SIG-M5 treated with dmso at 0.1 percent for 504 hours (cell line): ENCODE measurements at regions not wholly inside any gene's neighbourhood (a gene's known extent, or its start where the extent isn't known, plus 50 kb on each side); places are given as distances from the start of the nearest gene placed in this dataset.
A peak's percentile ranks its signal among the peaks of the same experiment; 100 is the strongest.
"Not testable (repeated sequence)": the region's sequence is repeated elsewhere in the genome, so short reads cannot be mapped to it uniquely, and the experiment has no call there.

ENCODE experiments used
- DNase-seq: peaks from one replicate; lab custom pipeline; 2025; ENCODE audit not compliant: unreplicated experiment; lab: John Stamatoyannopoulos, UW

DNA sequence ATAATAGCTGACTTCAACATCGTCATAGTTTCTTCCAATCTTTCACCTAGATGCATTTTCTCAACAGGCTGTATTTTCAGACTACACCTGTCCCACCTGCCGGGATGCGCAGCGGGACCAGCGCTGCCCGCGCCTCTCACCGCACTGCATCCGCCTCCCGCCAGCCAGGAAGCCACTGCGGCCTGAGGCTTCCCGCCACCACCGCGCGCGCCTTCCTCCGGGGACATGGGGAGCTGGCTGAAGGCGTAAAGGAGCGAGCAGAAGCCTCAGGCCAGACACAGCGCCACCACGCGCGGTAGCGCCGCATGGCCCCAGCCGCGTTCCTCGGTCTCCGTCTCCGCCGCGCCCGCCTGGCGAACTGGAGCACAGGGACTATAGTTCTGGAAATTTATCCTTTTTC, 135.7 kb upstream of the TEKT4 start:
- DNase-seq, result not testable (repeated sequence)

DNA sequence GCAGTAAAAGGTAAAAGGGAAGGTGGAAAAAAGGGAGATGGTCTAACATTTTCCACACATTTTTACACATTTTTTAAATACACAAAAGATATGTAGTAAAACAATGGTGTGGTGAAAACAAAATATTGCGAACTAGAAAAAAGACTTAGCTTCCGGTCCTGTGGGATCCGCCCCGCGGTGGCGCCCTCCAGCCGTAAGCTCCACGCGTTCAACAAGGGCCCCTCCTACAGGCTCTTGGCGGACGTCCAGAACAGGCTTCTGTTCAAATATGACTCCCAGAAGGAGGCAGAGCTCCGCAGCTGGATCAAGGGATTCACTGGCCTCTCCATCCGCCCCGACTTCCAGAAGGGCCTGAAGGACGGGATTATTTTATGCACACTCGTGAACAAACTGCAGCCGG, 134.1 kb upstream of the TEKT4 start:
- DNase-seq, result peak; percentile 0

DNA sequence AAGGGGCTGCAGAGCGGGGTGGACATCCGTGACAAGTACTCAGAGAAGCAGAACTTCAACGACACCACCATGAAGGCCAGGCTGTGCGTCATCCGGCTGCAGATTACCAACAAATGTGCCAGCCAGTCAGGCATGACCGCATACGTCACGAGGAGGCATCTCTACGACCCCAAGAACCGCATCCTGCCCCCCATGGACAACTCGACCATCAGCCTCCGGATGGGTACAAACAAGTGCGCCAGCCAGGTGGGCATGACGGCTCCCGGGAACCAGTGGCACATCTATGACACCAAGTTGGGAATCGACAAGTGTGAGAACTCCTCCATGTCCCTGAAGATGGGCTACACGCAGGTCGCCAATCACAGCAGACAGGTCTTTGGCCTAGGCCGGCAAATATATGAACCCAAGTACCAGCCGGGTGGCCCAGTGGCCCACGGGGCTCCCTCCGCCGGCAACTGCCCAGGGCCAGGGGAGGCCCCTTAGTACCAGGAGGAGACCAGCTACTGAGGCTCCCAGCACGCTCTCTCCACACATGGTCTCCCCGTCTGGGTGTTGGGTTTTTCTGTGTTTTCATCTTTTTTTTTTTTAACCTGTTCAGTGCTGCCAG, 133.4 kb upstream of the TEKT4 start:
- not testable (repeated sequence) for DNase-seq

DNA sequence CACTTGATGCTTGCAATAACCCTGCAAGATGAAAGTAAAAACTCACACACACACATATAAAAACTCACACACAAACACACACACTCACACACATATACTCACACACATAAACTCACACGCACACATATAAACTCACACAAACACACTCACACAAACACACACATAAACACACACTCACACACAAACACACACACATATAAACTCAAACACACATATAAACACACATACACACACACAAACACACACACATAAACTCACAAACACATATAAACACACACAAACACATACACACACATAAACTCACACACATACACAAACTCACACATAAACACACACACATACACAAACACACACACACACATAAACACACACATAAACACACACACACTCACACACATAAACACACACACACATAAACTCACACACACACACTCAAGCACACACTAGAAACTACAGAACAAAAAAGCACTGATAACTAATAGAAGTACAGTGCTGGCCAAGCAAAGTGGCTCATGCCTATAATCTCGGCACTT, 117.7 kb upstream of the TEKT4 start:
- DNase-seq, result no peak

DNA sequence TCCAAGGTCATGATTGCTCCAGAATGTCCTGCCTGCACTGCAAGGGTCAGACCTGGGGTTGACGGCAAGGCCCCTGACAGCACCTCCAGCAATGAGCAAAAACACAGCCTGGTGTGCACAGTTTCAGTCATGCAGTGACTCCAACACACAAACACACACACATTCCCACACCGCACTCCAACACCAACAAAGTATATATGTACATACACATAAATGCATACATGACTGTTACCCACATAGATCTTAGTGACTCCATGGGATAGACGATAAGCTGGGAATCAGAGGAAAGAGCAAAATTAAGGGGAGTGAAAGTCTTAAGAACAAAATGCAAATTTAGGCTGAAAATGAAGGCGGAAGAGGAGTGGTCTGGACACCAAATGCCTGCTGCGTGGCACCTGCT, 112.7 kb upstream of the TEKT4 start:
- DNase-seq, result no peak

DNA sequence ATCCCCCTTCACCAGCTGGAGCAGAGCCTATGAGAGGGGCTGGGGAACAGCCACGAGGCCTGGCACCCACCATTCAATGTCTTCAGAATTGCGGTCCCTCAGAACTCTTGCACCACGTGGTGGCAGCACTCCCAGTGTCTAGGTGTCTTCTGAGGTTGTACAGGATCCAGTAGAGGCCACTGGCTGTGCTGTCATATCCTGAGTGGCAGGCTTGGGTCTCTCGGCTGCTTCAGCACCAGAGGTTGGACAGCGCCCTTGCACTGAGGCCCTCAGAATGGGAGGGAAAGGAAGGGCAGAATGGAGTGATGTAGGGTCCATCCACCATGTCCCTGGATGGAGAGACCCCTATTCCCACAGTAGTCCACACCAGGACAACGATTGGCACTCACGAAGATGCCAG, 112.0 kb upstream of the TEKT4 start:
- peak; percentile 42 for DNase-seq

DNA sequence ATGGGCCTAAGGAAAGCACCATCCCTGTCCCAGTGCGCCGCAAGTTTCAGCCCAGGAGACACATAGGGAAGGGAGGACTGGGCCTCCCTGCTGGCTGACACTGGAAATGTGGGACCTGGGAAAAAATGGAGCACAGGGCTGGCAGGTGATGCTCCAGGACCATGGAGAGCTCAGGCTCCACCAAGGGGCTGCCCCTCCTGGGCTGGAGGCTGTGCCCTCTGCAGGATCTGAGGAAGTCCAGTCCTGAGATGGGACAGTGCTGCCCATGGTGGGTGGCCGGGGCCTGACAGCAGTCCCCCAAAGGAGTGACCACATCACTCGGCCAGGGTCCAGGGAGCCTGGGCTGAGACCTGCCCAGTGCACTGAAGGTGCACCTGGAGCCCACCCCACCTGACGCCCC, 108.6 kb upstream of the TEKT4 start:
- no peak for DNase-seq

DNA sequence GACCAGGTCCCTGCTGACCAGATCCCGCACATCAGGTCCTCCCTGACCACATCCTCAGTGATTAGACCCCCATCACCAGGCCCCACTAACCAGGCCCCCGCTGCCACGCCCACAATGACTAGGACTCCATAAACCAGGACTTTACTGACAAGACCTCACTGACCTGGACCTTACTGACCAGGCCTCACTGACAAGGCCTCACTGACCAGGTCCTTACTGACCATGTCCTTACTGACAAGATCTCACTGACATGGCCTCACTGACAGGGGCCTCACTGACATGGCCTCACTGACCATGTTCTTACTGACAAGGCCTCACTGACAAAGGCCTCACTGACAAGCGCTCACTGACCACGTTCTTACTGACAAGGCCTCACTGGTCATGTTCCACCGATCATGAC, 107.9 kb upstream of the TEKT4 start:
- no peak for DNase-seq

DNA sequence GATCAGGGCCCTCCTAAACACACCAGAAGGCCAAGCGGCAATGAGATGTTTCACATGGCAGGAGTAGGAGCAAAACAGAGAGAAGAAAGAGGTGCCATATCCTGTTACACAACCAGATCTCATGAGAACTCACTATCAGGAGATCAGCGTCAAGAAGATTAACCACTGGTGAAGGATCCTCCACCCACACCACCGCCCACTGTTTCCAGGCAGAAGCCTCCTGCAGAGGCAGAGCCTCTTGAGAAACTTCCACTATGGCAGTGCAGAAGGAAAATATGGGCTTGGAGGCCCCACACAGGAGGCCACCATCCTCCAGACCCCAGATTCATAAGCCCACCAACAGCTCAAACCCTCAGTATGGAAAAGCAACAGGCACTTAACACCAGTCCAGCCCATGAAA, 106.9 kb upstream of the TEKT4 start:
- DNase-seq, result not testable (repeated sequence)

DNA sequence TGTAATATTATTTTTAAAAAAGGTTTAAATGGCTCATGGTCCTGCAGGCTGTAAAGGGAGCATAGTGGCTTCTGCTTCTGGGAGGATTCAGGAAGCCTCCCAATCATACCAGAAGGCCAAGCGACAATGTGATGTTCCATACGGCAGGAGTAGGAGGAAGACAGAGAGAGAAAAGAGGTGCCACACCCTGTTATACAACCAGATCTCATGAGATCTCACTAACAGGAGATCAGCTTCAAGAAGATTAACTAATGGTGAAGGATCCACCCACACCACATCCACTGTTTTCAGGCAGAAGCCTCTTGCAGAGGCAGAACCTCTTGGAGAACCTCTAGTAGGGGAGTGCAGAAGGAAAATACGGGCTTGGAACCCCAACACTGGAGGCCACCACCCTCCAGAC, 103.9 kb upstream of the TEKT4 start:
- DNase-seq, result no peak

DNA sequence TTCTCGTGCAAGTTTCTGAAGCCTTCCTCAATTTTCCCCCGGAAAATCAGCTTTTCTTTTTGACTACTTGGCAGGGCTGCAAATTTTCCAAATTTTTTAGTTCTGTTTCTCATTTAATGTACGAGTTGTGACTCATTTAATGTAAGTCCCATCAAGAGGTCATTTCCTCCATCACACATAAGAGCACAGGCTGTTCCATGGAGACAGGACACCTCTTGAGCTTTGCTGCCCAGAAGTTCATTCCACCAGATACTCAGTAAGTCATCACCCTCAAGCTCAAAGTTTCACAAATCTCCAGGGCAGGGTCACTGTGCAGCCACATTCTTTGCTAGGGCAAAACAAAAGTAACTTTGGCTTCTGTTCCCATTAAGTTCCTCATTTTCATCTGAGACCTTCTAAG, 101.5 kb upstream of the TEKT4 start:
- DNase-seq, result no peak

DNA sequence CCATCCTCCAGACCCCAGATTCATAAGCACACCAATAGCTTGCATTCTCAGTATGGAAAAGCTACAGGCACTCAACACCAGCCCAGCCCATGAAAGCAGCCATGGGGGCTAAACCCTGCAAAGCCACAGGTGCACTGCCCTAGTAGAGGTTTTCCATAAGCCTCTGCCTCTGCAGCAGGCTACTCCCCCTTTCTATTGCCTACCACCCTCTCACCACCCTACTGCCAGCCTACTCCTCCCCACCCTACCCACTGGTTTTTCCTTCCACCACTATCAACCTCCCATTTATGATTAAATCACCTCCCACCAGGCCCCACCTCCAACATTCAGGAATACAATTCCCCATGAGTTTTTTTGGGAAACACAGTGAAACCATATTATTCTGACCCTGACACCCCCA, 96.4 kb upstream of the TEKT4 start:
- no peak for DNase-seq

DNA sequence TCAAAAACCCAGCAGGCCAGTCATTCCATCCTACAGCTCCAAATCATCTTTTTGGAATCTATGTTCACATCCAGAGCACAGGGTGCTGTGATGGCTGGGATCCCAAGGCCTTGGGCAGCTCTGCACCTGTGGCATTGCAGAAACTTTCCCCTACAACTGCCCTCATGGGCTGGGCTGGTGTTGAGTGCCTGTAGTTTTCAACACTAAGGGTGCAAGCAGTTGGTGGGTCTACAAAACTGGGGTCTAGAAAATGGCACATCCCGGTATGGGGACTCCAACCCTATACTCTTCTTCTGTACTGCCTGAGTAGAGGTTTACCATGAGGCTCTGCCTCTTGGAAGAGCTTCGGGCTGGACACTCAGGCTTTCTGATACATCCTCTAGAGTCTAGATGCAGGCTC, 95.2 kb upstream of the TEKT4 start:
- no peak for DNase-seq

DNA sequence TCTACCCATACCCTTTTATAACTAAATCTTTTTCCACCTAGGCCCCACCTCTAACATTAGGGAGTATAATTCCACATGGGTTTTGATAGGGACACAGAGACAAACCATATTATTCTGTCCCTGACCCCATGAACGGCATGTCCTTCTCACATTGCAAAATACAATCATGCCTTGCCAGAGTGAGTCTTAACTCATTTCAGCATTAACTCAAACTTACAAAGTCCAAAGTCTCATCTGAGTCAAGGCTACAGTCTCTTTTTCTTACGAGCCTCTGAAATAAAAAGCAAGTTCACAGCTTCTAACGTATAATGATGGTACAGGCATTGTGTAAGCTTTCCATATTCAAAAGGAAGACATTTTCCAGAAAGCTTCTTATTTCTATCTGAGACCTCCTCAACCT, 86.1 kb upstream of the TEKT4 start:
- not testable (repeated sequence) for DNase-seq

DNA sequence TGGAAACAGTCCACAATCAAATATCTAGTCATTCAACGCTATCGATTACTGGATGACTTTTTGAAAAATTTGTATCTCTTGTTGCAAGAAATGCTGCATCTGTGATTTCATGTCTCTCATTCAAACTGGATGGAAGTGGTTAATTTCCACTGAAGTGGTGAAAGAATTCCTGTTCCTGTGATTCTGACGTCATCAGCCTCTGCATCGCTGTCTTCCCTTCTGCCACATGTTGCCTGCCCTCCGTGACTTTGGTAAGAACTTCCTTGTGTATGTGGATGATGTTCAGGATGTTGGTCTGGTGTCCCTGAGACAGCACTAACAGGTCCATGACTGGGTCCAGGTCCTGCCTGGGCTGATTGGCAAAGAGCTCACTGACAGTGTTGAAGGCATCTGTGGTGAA, 84.8 kb upstream of the TEKT4 start:
- DNase-seq, result not testable (repeated sequence)

DNA sequence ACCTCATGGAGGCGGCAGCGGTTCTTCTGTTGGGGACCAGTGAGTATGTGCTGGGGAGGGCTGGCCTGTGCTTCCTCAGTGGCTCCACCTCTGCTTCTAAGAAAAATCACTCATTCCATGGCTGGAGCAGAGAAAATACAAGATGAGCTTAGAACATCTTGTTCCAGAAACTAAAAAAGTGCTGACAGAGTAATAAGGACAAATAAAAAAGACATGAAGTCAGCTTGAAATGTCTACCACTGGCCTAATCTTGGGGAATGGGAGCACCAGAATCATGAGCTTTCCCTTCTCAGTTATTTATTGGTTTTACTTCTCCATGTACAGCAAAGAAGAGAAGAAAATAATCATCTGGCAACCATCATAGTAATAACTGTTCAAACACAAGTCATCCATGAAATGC, 81.1 kb upstream of the TEKT4 start:
- not testable (repeated sequence) for DNase-seq

DNA sequence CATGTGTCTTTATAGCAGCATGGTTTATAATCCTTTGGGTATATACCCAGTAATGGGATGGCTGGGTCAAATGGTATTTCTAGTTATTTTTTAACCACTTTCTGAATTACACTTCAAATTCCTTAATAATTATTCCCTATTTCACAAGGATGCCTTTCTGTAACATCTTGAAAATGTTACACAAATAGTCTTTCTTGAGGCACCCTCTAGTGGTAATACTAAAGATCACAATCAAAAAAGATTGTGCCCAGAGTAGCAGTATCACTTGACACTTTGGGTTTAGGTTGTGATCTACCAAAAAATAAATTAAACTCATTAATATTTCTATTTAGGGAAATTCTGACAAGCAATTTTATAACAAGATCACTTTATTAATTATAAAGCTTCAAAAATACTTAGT, 74.0 kb upstream of the TEKT4 start:
- peak; percentile 20 for DNase-seq
